SK-N-MC (cell line): ENCODE measurements at regions not wholly inside any gene's neighbourhood (a gene's known extent, or its start where the extent isn't known, plus 50 kb on each side); places are given as distances from the start of the nearest gene placed in this dataset.

ENCODE experiments used
- DNase-seq: peaks from one replicate; pipeline ENCODE4 v3.0.0-alpha.2; 2011; ENCODE audit warnings: low read depth, low spot score
- H3K27ac ChIP-seq: fragments of 200-600 bp; sonication (generic); 2 replicates; pipeline ENCODE4 v1.5.1; 2016; ENCODE audit warnings: mixed run types
- H3K36me3 ChIP-seq: fragments of 200-600 bp; sonication (generic); 2 replicates; pipeline ENCODE4 v1.6.1; 2017; ENCODE audit warnings: antibody characterized with exemption, low read length, mixed read lengths; ENCODE audit not compliant: insufficient read depth
- H3K4me3 ChIP-seq: fragments of 200-600 bp; sonication (generic); 2 replicates; pipeline ENCODE4 v1.5.1; 2016
- H3K9ac ChIP-seq: fragments of 200-600 bp; sonication (generic); 2 replicates; pipeline ENCODE4 v1.8.0; 2017; ENCODE audit warnings: mixed run types, mixed read lengths; ENCODE audit not compliant: insufficient read length
- H3K9me3 ChIP-seq: fragments of 200-600 bp; sonication (generic); 2 replicates; pipeline ENCODE4 v1.6.1; 2017; ENCODE audit warnings: low read depth, mild to moderate bottlenecking, antibody characterized with exemption, low read length, moderate library complexity, mixed read lengths
- EZH2 ChIP-seq: fragments of 200-600 bp; sonication (generic); IDR thresholded peaks from one replicate; pipeline ENCODE4 v1.6.1; 2017; ENCODE audit warnings: antibody characterized with exemption
- FOXP2 ChIP-seq: optimal IDR thresholded peaks from 2 replicates; pipeline ENCODE3; 2011; ENCODE audit warnings: mild to moderate bottlenecking, moderate library complexity; ENCODE audit not compliant: insufficient read depth; ENCODE audit errors: extremely low read length, control extremely low read depth
- POLR2AphosphoS5 ChIP-seq: IDR thresholded peaks from 2 replicates; pipeline ENCODE4 v1.6.1; 2012; ENCODE audit warnings: mild to moderate bottlenecking, low read depth, low read length, borderline replicate concordance

- Histone ChIP-seq H3K9me3 (no peaks in the 10 kb centered on the region), H3K9ac (no peak overlapping the region), H3K4me3 (no peak overlapping the region), H3K27ac (peak overlapping the region; percentile 88), H3K36me3 (no peaks in the 10 kb centered on the region)
- TF ChIP-seq FOXP2 (no peak), POLR2AphosphoS5 (peak; percentile 39; the same call in 1 of the 2 replicates), EZH2 (no peak)
- no peak for DNase-seq
Observed at GRCh38 chr3:106078635-106079034, 209.8 kb upstream of the CBLB start.

DNA sequence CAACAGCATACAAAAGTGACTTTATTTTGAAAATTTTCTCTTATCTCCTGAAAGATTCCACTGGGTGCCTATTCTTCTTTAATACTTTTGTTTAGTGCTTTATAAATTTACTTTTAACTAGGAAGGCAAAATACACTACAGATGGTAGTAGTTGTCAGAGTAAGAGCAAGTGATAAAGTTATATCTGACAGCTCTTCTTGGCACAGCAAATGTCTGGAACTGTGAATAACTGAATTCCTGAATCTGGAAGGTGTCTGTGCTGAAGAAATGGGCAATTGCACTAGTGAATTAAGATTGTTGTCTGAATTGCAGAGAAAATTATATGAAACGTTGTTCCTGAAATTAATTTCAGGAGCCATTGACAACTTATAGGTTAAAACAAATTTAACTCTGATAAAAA lies 213.8 kb upstream of the CBLB start:
- Histone ChIP-seq H3K27ac (peak overlapping the region; percentile 93), H3K9me3 (no peaks in the 10 kb centered on the region), H3K4me3 (peak overlapping the region; percentile 55), H3K36me3 (no peaks in the 10 kb centered on the region), H3K9ac (peak overlapping the region; percentile 48)
- no peak for DNase-seq
- TF ChIP-seq EZH2, result no peak
- TF ChIP-seq FOXP2, result no peak
- no peak for TF ChIP-seq POLR2AphosphoS5

GRCh38 chr3:106083207-106083606 lies 214.4 kb upstream of the CBLB start:
- peak overlapping the region; percentile 93 for H3K27ac ChIP-seq
- DNase-seq, result no peak
- peak overlapping the region; percentile 48 for H3K9ac ChIP-seq
- TF ChIP-seq POLR2AphosphoS5 (no peak), FOXP2 (no peak), EZH2 (no peak)
- H3K36me3 ChIP-seq, result no peaks in the 10 kb centered on the region
- peak overlapping the region; percentile 55 for H3K4me3 ChIP-seq
- H3K9me3 ChIP-seq, result no peaks in the 10 kb centered on the region

GRCh38 chr3:106083854-106084253 lies 215.0 kb upstream of the CBLB start:
- Histone ChIP-seq H3K9ac (peak overlapping the region; percentile 48), H3K4me3 (peak overlapping the region; percentile 55)
- DNase-seq, result no peak

GRCh38 chr3:106086038-106086437 lies 217.2 kb upstream of the CBLB start:
- Histone ChIP-seq H3K9ac (no peak overlapping the region), H3K27ac (no peak overlapping the region), H3K4me3 (no peak overlapping the region), H3K36me3 (no peaks in the 10 kb centered on the region), H3K9me3 (no peaks in the 10 kb centered on the region)
- no peak for DNase-seq
- TF ChIP-seq POLR2AphosphoS5, result no peak
- no peak for TF ChIP-seq FOXP2
- TF ChIP-seq EZH2, result no peak

More at GRCh38 chr3:106083854-106084253, 215.0 kb upstream of the CBLB start:
- TF ChIP-seq POLR2AphosphoS5, result no peak
- TF ChIP-seq FOXP2, result no peak
- TF ChIP-seq EZH2, result no peak
- Histone ChIP-seq H3K9me3 (no peaks in the 10 kb centered on the region), H3K36me3 (no peaks in the 10 kb centered on the region), H3K27ac (peak overlapping the region; percentile 93)

DNA sequence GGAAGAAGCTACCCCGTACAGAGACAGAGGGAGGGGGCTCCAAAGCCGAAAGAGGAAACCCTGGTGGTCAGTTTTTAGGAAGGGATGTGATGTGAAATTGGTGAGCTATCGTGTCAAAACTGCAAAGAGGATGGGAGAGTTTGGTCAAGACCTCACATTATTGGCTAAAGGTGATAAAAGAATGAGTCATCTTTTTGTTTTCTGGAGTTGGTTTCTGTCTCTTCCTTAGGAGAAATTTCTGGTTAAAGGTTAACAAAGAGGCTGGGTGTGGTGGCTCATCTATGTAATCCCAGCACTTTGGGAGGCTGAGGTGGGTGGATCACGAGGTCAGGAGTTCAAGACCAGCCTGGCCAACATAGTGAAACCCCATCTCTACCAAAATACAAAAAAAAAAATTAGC lies 217.8 kb upstream of the CBLB start:
- no peak for DNase-seq
- Histone ChIP-seq H3K9me3 (no peaks in the 10 kb centered on the region), H3K27ac (no peak overlapping the region)

GRCh38 chr3:106088304-106088703 lies 219.5 kb upstream of the CBLB start:
- Histone ChIP-seq H3K36me3 (no peaks in the 10 kb centered on the region), H3K9me3 (no peaks in the 10 kb centered on the region), H3K9ac (no peak overlapping the region), H3K4me3 (no peak overlapping the region), H3K27ac (no peak overlapping the region)
- DNase-seq, result no peak
- TF ChIP-seq EZH2, result no peak
- TF ChIP-seq POLR2AphosphoS5, result no peak
- no peak for TF ChIP-seq FOXP2

More for the DNA sequence above, 217.8 kb upstream of the CBLB start:
- Histone ChIP-seq H3K4me3 (no peak overlapping the region), H3K9ac (no peak overlapping the region), H3K36me3 (no peaks in the 10 kb centered on the region)
- TF ChIP-seq POLR2AphosphoS5 (no peak), FOXP2 (no peak), EZH2 (no peak)

GRCh38 chr3:106088899-106089298 lies 220.1 kb upstream of the CBLB start:
- H3K9me3 ChIP-seq, result no peaks in the 10 kb centered on the region
- no peak overlapping the region for H3K27ac ChIP-seq
- no peak overlapping the region for H3K4me3 ChIP-seq
- DNase-seq, result no peak
- no peaks in the 10 kb centered on the region for H3K36me3 ChIP-seq
- H3K9ac ChIP-seq, result no peak overlapping the region
- TF ChIP-seq FOXP2, result no peak

DNA sequence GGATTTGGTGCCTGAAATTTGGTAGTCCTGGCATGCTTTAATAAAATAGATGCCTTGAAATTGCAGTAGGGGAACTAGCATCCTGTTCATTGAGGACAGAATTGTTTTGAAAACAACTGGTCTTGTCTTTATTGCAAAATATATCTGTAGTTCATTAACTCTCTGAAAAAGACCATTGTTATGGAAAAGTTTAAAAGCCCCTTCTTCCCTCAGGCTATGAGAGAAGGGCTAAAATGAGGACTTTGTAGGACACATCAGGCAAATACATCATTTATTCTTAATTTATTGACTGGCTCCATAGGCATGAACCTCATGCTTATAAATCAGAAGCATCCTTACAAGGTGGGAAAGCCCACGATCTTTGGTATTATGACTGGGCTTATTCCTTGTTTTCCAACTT lies 221.0 kb upstream of the CBLB start:
- no peak for TF ChIP-seq POLR2AphosphoS5
- TF ChIP-seq FOXP2, result no peak
- TF ChIP-seq EZH2, result no peak
- H3K9me3 ChIP-seq, result no peaks in the 10 kb centered on the region
- no peak for DNase-seq
- H3K9ac ChIP-seq, result no peak overlapping the region
- H3K36me3 ChIP-seq, result no peaks in the 10 kb centered on the region
- no peak overlapping the region for H3K4me3 ChIP-seq
- H3K27ac ChIP-seq, result no peak overlapping the region
